Prostate gland (tissue), 1 donor: ENCODE measurements at regions not wholly inside any gene's neighbourhood (a gene's known extent, or its start where the extent isn't known, plus 50 kb on each side); places are given as distances from the start of the nearest gene placed in this dataset.

Experiments used
- POLR2A ChIP-seq: fragments of 450-650 bp; IDR thresholded peaks from one replicate; pipeline ENCODE4 v1.6.1; 2016; ENCODE audit warnings: antibody characterized with exemption, mild to moderate bottlenecking
- POLR2AphosphoS5 ChIP-seq: sonication (generic); formaldehyde crosslinking; IDR thresholded peaks from one replicate; pipeline ENCODE4 v1.6.1; 2017; ENCODE audit warnings: antibody characterized with exemption

DNA sequence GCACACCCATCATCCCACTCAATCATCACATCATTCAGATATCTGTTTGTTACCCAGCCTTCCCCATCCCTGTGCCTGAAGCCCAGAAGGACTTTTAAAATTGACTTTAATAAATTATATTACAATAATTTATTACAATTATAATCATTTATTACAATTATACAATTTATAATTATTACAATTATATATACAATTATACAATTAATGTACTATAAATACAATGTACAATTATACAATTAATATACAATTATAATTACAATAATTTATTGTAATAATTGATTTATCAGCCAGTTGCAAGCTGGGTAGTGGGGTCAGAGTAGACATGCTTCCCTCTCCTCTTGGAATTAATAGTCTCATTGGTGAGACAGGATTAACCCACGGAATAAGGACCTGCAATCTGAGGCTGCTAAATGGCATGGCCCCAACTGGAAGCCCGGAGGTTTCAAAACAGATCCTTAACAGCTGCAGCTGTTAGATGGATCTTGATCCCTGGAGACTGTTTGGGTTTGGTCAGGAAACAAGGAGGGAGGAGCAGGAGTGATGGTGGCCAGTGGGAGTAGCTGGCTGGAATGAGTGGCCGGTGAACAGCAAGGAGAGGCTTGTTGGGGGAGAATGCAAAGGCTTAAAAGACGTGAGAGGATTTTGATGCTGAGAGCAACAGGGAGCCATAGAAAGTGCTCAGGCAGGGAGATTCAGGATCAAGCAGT lies 402.8 kb upstream of the PODXL start:
- no peak for TF ChIP-seq POLR2AphosphoS5
- no peak for TF ChIP-seq POLR2A
